AG09319 (cell line): ENCODE measurements at regions not wholly inside any gene's neighbourhood (a gene's known extent, or its start where the extent isn't known, plus 50 kb on each side); places are given as distances from the start of the nearest gene placed in this dataset.
A peak's percentile ranks its signal among the peaks of the same experiment; 100 is the strongest.

Experiments
- DNase-seq: peaks from one replicate; pipeline ENCODE4 v3.0.0-alpha.2; 2010; ENCODE audit warnings: low read depth; ENCODE audit errors: extremely low read depth
- CTCF ChIP-seq: IDR thresholded peaks from 2 replicates; pipeline ENCODE4 v1.5.1; 2011; ENCODE audit warnings: low read depth, mild to moderate bottlenecking, inconsistent platforms, low read length, moderate library complexity

DNA sequence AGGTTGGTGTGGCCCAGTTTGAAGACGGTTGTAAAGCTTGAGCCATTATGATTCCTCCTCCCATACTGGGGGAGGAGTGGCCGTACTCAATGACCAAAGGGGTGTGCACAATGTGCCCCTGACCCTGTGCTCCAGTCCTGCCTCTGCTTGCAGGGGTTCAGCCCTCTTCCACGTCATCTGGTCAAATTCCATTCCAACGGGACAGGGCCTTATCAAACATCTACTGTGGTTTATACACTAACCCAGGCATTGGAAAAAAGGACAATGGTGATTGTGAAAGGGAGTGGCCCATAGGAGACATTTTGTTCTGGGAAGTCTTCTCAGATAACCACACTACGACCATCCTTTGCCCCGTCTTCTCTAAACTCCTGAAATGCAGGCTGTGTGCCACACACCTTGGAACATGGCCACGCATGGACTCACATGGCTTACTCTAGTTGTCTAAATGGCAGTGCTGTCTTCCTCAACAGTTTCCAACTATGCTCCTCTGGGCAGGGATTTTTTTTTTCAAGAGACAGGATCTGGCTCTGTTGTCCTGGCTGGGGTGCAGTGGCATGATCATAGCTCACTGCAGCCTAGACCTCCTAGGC lies 103.0 kb downstream of the JCAD start:
- TF ChIP-seq CTCF = no peak
- DNase-seq = no peak

GRCh38 chr10:29955329-29955935 lies 104.0 kb downstream of the JCAD start:
- no peak for DNase-seq
- no peak for TF ChIP-seq CTCF

DNA sequence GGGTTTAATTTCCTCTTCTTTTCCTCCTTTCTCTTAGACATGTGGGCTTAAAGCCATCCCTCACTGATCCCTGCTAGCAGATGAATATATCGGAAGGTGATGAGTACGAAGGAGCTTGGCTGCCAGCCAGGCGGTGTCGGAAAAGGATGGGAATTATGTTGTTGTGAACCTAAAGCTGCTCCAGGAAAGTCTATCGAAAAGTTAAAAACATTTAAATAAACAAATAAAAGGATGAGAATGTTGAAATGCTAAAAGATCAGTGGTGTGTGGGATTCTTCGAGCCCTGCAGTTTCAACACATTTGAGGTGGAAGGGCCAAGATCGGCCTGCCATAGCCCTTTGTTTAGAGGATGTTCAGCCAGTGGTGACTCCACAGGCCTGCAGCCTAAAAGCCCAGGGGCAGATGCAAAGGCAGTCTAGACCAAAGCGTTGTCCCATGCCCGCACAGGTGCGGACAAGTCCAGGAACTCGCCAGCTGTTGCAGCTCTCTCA lies 107.9 kb downstream of the JCAD start:
- TF ChIP-seq CTCF = no peak
- DNase-seq = no peak

DNA sequence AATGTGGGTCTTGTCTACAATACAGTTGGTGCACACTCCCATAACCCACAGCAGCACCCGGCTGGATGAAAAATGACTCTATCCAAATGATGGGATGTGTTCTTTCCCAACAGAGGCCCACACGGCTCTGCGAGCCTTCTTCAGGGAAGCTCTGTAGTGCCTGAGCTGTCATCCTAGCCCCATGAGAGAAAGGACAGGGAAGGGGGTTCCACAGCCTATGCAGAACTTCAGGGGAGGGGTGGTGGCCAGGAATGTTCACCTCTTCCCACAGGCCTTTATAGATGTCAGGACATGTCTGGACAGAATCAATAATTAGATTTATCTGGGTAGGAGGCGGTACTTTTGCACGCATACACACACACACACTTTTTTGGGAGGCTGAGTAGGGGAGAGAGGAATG lies 109.0 kb downstream of the JCAD start:
- DNase-seq = no peak
- no peak for TF ChIP-seq CTCF

DNA sequence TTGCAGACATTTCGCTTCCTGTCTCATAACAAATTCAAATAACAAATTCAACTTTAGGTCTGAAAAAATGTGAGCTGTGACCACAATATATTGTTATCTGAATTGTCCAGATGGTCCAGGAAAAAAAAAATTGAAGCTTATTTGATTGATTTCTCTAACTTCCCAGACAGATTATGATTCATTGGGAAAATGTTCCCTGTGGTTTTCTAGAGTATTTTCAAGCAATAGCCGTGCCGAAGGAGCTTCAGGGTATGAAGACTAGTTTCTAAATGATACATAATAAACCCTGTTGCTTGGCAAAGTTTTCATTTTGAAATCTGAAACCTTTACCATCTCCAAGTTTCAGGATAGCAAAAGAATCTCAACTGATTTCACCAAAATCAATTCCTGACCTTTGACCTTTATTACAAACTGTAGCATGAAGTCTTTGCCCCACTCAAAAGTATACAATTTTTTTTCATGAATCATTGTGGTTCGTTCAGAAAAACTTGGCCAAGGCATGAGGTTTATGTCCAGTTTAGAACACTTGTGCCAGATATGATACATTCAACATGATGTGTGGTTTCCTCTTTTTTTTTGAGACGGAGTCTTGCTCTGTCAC lies 109.9 kb downstream of the JCAD start:
- TF ChIP-seq CTCF = no peak
- DNase-seq = peak; percentile 93

DNA sequence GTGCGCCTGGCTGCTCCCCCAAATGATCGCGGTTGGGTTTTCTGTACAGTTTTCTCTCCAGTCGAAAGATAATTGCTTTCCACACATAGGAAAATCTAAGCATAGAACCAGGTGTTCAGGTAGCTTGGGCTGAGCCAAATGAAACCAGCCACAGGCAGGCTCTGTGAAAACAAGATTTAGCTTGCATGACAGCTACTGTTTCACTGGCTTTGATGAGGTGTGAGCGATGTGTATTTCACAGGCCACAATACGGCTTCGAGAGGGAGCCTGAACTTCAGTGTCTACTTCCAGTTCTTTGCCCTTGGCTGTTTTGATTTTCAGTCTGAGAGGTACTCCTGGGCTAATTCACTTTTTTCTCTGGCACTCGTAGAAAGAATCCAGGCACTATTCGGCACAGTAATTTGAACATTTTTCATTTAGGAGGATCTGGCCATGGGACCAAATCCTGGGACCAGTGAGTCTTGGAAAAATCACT lies 110.5 kb downstream of the JCAD start:
- no peak for DNase-seq

More for the DNA sequence above, 110.5 kb downstream of the JCAD start:
- no peak for TF ChIP-seq CTCF
